Esophagus squamous epithelium (tissue), 4 donors: ENCODE measurements at regions not wholly inside any gene's neighbourhood (a gene's known extent, or its start where the extent isn't known, plus 50 kb on each side); places are given as distances from the start of the nearest gene placed in this dataset.

Source experiments
- POLR2A ChIP-seq, 4 donors: fragments of 450-650 bp; IDR thresholded peaks; one replicate each; pipeline ENCODE4 v1.6.1; 2017; ENCODE audit warnings: antibody characterized with exemption in 4 of 4, mild to moderate bottlenecking in 4 of 4, moderate library complexity in 3 of 4
- TF ChIP-seq, protein P1 (sequence below), 6 experiments: fragments of 450-650 bp in 4 of 6; fragments of 200-600 bp in 2 of 6; sonication (generic) in 2 of 6; IDR thresholded peaks; one replicate each; pipeline ENCODE4 v1.5.1; 2016 to 2019; ENCODE audit warnings: antibody characterized with exemption in 6 of 6, mild to moderate bottlenecking in 4 of 6, moderate library complexity in 4 of 6

- TF ChIP-seq, protein P1, sequence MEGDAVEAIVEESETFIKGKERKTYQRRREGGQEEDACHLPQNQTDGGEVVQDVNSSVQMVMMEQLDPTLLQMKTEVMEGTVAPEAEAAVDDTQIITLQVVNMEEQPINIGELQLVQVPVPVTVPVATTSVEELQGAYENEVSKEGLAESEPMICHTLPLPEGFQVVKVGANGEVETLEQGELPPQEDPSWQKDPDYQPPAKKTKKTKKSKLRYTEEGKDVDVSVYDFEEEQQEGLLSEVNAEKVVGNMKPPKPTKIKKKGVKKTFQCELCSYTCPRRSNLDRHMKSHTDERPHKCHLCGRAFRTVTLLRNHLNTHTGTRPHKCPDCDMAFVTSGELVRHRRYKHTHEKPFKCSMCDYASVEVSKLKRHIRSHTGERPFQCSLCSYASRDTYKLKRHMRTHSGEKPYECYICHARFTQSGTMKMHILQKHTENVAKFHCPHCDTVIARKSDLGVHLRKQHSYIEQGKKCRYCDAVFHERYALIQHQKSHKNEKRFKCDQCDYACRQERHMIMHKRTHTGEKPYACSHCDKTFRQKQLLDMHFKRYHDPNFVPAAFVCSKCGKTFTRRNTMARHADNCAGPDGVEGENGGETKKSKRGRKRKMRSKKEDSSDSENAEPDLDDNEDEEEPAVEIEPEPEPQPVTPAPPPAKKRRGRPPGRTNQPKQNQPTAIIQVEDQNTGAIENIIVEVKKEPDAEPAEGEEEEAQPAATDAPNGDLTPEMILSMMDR (IDR thresholded peaks at IDR 0.05): no peak
- TF ChIP-seq POLR2A (IDR thresholded peaks at IDR 0.05): no peak
Measured at GRCh38 chr4:79796948-79797347, 276.1 kb downstream of the ANTXR2 start.
